CD14-positive monocyte (primary cell): ENCODE measurements at regions not wholly inside any gene's neighbourhood (a gene's known extent, or its start where the extent isn't known, plus 50 kb on each side); places are given as distances from the start of the nearest gene placed in this dataset.

Experiments used
- DNase-seq, 3 donors: peaks; one replicate each; pipeline ENCODE4 v3.0.0-alpha.2; 2011 to 2022
- H2AFZ ChIP-seq: 2 replicates; pipeline ENCODE4 v1.6.0; 2012; ENCODE audit warnings: mild to moderate bottlenecking, low read depth, low read length, inconsistent platforms; ENCODE audit not compliant: insufficient read depth, poor library complexity, severe bottlenecking
- H3K27ac ChIP-seq, 2 donors: 1 replicate in 1 of 2; 2 replicates in 1 of 2; pipeline ENCODE4 v1.5.1; 2012 to 2013; ENCODE audit warnings: low read length in 2 of 2, control low read depth in 1 of 2, inconsistent platforms in 1 of 2, low read depth in 1 of 2, mild to moderate bottlenecking in 1 of 2
- H3K27me3 ChIP-seq, 2 donors: one replicate each; pipeline versions ENCODE4 v1.6.0 to v1.6.1; 2011 to 2013; ENCODE audit warnings: low read length in 2 of 2; ENCODE audit not compliant: control insufficient read depth in 2 of 2, insufficient read depth in 2 of 2
- H3K36me3 ChIP-seq, 2 donors: replicated peaks in 1 of 2; 1 replicate in 1 of 2; 2 replicates in 1 of 2; pipeline versions ENCODE4 v1.5.1 to v1.6.1; 2012 to 2013; ENCODE audit warnings: low read length in 2 of 2, control low read depth in 1 of 2, inconsistent platforms in 1 of 2, mild to moderate bottlenecking in 1 of 2; ENCODE audit not compliant: insufficient read depth in 2 of 2, control insufficient read depth in 1 of 2
- H3K4me1 ChIP-seq, 2 donors: 1 replicate in 1 of 2; 2 replicates in 1 of 2; pipeline versions ENCODE4 v1.5.1 to v1.6.1; 2012 to 2013; ENCODE audit warnings: low read length in 2 of 2, control low read depth in 1 of 2, inconsistent platforms in 1 of 2, mild to moderate bottlenecking in 1 of 2, moderate library complexity in 1 of 2; ENCODE audit not compliant: insufficient read depth in 2 of 2, control insufficient read depth in 1 of 2
- H3K4me2 ChIP-seq: replicated peaks from 2 replicates; pipeline ENCODE3; 2012; ENCODE audit warnings: low read length, moderate library complexity, mild to moderate bottlenecking; ENCODE audit not compliant: poor library complexity, severe bottlenecking; ENCODE audit errors: extremely low read depth
- H3K4me3 ChIP-seq, 3 experiments: fragments of 200-600 bp in 1 of 3; sonication (generic) in 1 of 3; replicated peaks in 1 of 3; 1 replicate in 2 of 3; 2 replicates in 1 of 3; pipeline ENCODE4 v1.5.1; 2011 to 2013; ENCODE audit warnings: low read length in 3 of 3, mild to moderate bottlenecking in 3 of 3, control low read depth in 2 of 3, low read depth in 2 of 3, inconsistent platforms in 1 of 3, moderate library complexity in 1 of 3
- H3K79me2 ChIP-seq: 2 replicates; pipeline ENCODE4 v1.6.0; 2012; ENCODE audit warnings: mild to moderate bottlenecking, control low read depth, inconsistent platforms, low read length, moderate library complexity; ENCODE audit not compliant: insufficient read depth
- H3K9ac ChIP-seq: 2 replicates; pipeline ENCODE4 v1.6.0; 2017; ENCODE audit warnings: low read length, mild to moderate bottlenecking; ENCODE audit not compliant: insufficient read depth, poor library complexity, severe bottlenecking
- H3K9me3 ChIP-seq, 2 donors: replicated peaks in 1 of 2; 1 replicate in 1 of 2; 2 replicates in 1 of 2; pipeline versions ENCODE4 v1.5.1 to v1.6.1; 2012 to 2013; ENCODE audit warnings: low read length in 2 of 2, control low read depth in 1 of 2; ENCODE audit not compliant: control insufficient read depth in 1 of 2, insufficient read depth in 1 of 2
- H4K20me1 ChIP-seq: 2 replicates; pipeline ENCODE4 v1.6.0; 2012; ENCODE audit warnings: mild to moderate bottlenecking, low read length, control low read depth, moderate library complexity; ENCODE audit not compliant: insufficient read depth
- H3K27ac Mint-ChIP-seq, 7 donors: one replicate each; pipeline ENCODE4 v1.8.0; 2020; ENCODE audit warnings: mild to moderate bottlenecking in 7 of 7, mixed read lengths in 7 of 7, moderate library complexity in 6 of 7, inconsistent platforms in 2 of 7
- H3K27me3 Mint-ChIP-seq, 3 donors: one replicate each; pipeline ENCODE4 v1.8.0; 2021 to 2022; ENCODE audit warnings: low read depth in 3 of 3, mild to moderate bottlenecking in 3 of 3, mixed read lengths in 3 of 3, moderate library complexity in 3 of 3, inconsistent platforms in 1 of 3
- H3K36me3 Mint-ChIP-seq, 2 donors: one replicate each; pipeline ENCODE4 v1.8.0; 2020; ENCODE audit warnings: mixed read lengths in 2 of 2, inconsistent platforms in 1 of 2, mild to moderate bottlenecking in 1 of 2
- H3K4me1 Mint-ChIP-seq: one replicate; pipeline ENCODE4 v1.8.0; 2020; ENCODE audit warnings: mild to moderate bottlenecking, mixed read lengths
- H3K4me3 Mint-ChIP-seq, 2 donors: one replicate each; pipeline ENCODE4 v1.8.0; 2020; ENCODE audit warnings: mild to moderate bottlenecking in 2 of 2, mixed read lengths in 2 of 2, moderate library complexity in 1 of 2
- H3K9me3 Mint-ChIP-seq, 7 donors: one replicate each; pipeline ENCODE4 v1.8.0; 2020 to 2022; ENCODE audit warnings: mixed read lengths in 7 of 7, mild to moderate bottlenecking in 6 of 7, moderate library complexity in 6 of 7, inconsistent platforms in 2 of 7
- WGBS: methylation state at CpG from one replicate; pipeline ENCODE4 v1.1.5; 2013; ENCODE audit warnings: missing lambda C conversion rate; ENCODE audit not compliant: insufficient coverage; 5-methylcytosine and 5-hydroxymethylcytosine counted together
- intact Hi-C, 2 donors: fragments of 100-400 bp; cut with micrococcal nuclease; formaldehyde crosslinking; loops; one replicate each; pipeline versions ENCODE4 v1.15.0 to v1.15.1; 2023
- TF ChIP-seq, protein P1 (sequence below): fragments of 200-600 bp; IDR thresholded peaks from one replicate; pipeline ENCODE4 v1.8.0; 2022; ENCODE audit warnings: antibody characterized with exemption, mild to moderate bottlenecking

DNA sequence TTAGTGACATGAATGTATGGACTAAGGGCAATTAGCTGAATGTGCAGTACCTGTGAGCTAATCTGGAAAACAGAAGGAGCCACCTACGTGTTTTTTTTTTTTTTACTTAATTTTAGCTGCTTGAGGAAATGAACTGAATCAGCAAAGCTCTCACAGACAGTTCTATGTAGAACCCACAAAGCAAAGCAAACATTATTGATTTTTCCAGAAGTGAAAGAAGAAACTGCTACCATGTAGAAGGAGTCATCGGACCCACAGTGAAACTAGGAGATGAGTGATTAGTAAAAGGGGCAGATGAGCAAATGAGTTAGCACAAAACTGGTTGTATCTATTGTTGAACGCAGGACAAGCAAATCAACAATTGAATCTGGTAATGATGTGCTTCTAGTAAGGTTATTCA is 94.1 kb upstream of the SLC7A1 start:
- no peak for DNase-seq
- Mint-ChIP-seq H3K9me3 (peaks cover 0 to 7% (median 2%) of the 10 kb centered on the region in 7 donors), H3K27ac (no peak overlapping the region), H3K27me3 (peaks cover 0 to 6% (median 4%) of the 10 kb centered on the region in 3 donors), H3K4me1 (no peaks in the 10 kb centered on the region), H3K36me3 (no peaks in the 10 kb centered on the region), H3K4me3 (no peak overlapping the region)
- TF ChIP-seq, protein P1, sequence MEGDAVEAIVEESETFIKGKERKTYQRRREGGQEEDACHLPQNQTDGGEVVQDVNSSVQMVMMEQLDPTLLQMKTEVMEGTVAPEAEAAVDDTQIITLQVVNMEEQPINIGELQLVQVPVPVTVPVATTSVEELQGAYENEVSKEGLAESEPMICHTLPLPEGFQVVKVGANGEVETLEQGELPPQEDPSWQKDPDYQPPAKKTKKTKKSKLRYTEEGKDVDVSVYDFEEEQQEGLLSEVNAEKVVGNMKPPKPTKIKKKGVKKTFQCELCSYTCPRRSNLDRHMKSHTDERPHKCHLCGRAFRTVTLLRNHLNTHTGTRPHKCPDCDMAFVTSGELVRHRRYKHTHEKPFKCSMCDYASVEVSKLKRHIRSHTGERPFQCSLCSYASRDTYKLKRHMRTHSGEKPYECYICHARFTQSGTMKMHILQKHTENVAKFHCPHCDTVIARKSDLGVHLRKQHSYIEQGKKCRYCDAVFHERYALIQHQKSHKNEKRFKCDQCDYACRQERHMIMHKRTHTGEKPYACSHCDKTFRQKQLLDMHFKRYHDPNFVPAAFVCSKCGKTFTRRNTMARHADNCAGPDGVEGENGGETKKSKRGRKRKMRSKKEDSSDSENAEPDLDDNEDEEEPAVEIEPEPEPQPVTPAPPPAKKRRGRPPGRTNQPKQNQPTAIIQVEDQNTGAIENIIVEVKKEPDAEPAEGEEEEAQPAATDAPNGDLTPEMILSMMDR = no peak
- H3K4me1 ChIP-seq = no peaks in the 10 kb centered on the region
- no peak overlapping the region for H3K4me3 ChIP-seq
- no peak overlapping the region for H2AFZ ChIP-seq
- 33% methylated on average over 2 of the region's 3 CpGs for WGBS
- H3K27me3 ChIP-seq = no peaks in the 10 kb centered on the region
- no peak overlapping the region for H3K9ac ChIP-seq
- H3K4me2 ChIP-seq = no peak overlapping the region
- intact Hi-C loops = no loop called here
- no peak overlapping the region for H3K27ac ChIP-seq
- no peaks in the 10 kb centered on the region for H3K36me3 ChIP-seq
- no peaks in the 10 kb centered on the region for H3K9me3 ChIP-seq
- H4K20me1 ChIP-seq = no peaks in the 10 kb centered on the region
- H3K79me2 ChIP-seq = no peaks in the 10 kb centered on the region

DNA sequence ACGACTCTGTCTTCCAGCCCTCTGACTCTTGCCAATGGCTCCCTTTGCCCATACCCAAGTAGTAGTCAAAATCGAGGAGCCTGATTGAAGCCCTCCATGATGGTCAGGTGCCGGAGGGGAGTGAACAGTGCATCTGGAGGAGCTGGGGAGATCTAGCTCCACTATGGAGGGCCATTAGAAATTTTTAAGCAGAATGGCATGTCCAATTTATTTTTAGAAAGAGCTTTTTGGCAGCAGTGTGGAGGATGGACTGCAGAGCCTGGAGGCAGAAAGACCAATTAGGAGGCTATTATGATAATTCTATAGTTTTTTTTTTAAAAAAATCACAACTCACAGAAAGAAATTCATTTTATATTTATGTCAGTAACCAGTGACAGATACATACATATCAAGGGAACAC is 92.7 kb upstream of the SLC7A1 start:
- H3K9me3 ChIP-seq = no peaks in the 10 kb centered on the region
- TF ChIP-seq, protein P1 = no peak
- H3K27ac ChIP-seq = no peak overlapping the region
- no peaks in the 10 kb centered on the region for H4K20me1 ChIP-seq
- Mint-ChIP-seq H3K9me3 (peaks cover 0 to 8% (median 3%) of the 10 kb centered on the region in 7 donors), H3K4me1 (no peaks in the 10 kb centered on the region), H3K27ac (no peak overlapping the region), H3K4me3 (no peak overlapping the region), H3K27me3 (peaks cover 0 to 6% (median 4%) of the 10 kb centered on the region in 3 donors), H3K36me3 (no peaks in the 10 kb centered on the region)
- H3K4me1 ChIP-seq = no peaks in the 10 kb centered on the region
- H2AFZ ChIP-seq = no peak overlapping the region
- no peak overlapping the region for H3K4me2 ChIP-seq
- H3K9ac ChIP-seq = no peak overlapping the region
- H3K4me3 ChIP-seq = no peak overlapping the region
- intact Hi-C loops = no loop called here
- WGBS = no CpG with 5 or more reads among the region's 3 CpGs
- H3K36me3 ChIP-seq = no peaks in the 10 kb centered on the region
- no peaks in the 10 kb centered on the region for H3K27me3 ChIP-seq
- no peak for DNase-seq
- no peaks in the 10 kb centered on the region for H3K79me2 ChIP-seq
